MCF 10A (cell line): ENCODE measurements at regions not wholly inside any gene's neighbourhood (a gene's known extent, or its start where the extent isn't known, plus 50 kb on each side); places are given as distances from the start of the nearest gene placed in this dataset.

ENCODE experiments used
- BruUV-seq: library from RNA; stranded (reverse); fragments of 400-500 nt; replicated peaks from 2 replicates; lab custom pipeline; 2021; lab: Mats Ljungman, UMichigan
- CTCF ChIA-PET: fragments of 300-600 bp; sonication (Branson Sonifier 250); formaldehyde crosslinking; extraction: SDS; loops from one replicate; lab custom pipeline; 2021; ENCODE audit warnings: antibody characterized with exemption, inconsistent platforms; lab: Yijun Ruan, JAX
- POLR2A ChIA-PET: fragments of 300-600, 350-650 bp; sonication (Branson Sonifier 250); formaldehyde crosslinking; extraction: SDS; loops from one replicate; lab custom pipeline; 2020; ENCODE audit warnings: antibody characterized with exemption, inconsistent platforms; lab: Yijun Ruan, JAX
- DNase-seq: peaks from one replicate; pipeline ENCODE4 v3.0.0-alpha.2; 2018; ENCODE audit not compliant: unreplicated experiment
- H3K27ac Mint-ChIP-seq: one replicate; pipeline ENCODE4 v1.8.0; 2022; ENCODE audit warnings: mild to moderate bottlenecking, low read depth, mixed read lengths; ENCODE audit not compliant: unreplicated experiment
- H3K27me3 Mint-ChIP-seq: one replicate; pipeline ENCODE4 v1.8.0; 2022; ENCODE audit warnings: mixed read lengths; ENCODE audit not compliant: insufficient read depth, unreplicated experiment
- H3K36me3 Mint-ChIP-seq: one replicate; pipeline ENCODE4 v1.8.0; 2022; ENCODE audit warnings: mild to moderate bottlenecking, moderate library complexity, mixed read lengths; ENCODE audit not compliant: insufficient read depth, unreplicated experiment
- H3K4me1 Mint-ChIP-seq: one replicate; pipeline ENCODE4 v1.8.0; 2022; ENCODE audit warnings: mixed read lengths; ENCODE audit not compliant: insufficient read depth, unreplicated experiment
- H3K4me3 Mint-ChIP-seq: one replicate; pipeline ENCODE4 v1.8.0; 2022; ENCODE audit warnings: mild to moderate bottlenecking, moderate library complexity, mixed read lengths; ENCODE audit not compliant: unreplicated experiment
- H3K9me3 Mint-ChIP-seq: one replicate; pipeline ENCODE4 v1.8.0; 2022; ENCODE audit warnings: mixed read lengths; ENCODE audit not compliant: unreplicated experiment
- CTCF ChIP-seq: fragments of 200-600 bp; IDR thresholded peaks from one replicate; pipeline ENCODE4 v1.8.0; 2022; ENCODE audit warnings: antibody characterized with exemption, mild to moderate bottlenecking; ENCODE audit not compliant: unreplicated experiment
- intact Hi-C: fragments of 100-400 bp; cut with micrococcal nuclease; formaldehyde crosslinking; loops from 2 replicates; pipeline ENCODE4 v1.14.1; 2022

- Mint-ChIP-seq H3K9me3 (no peaks in the 10 kb centered on the region), H3K4me1 (peaks cover 16% of the 10 kb centered on the region), H3K4me3 (no peak overlapping the region), H3K27ac (no peak overlapping the region), H3K27me3 (no peaks in the 10 kb centered on the region), H3K36me3 (no peaks in the 10 kb centered on the region)
- POLR2A ChIA-PET, result interaction anchor here (0.5 to 2.8 kb wide), 5 partner anchors 18 to 338 kb away, joined by 3 to 17 read pairs (median 3); no protein-coding TSS in a partner anchor
- no peak for TF ChIP-seq CTCF
- BruUV-seq, result no TSS peak
- DNase-seq, result no peak
- intact Hi-C loops, result no loop called here
- CTCF ChIA-PET, result no interaction called here
Observed at GRCh38 chr21:16534408-16535101, 804.8 kb downstream of the USP25 start.

- intact Hi-C loops, result no loop called here
- Mint-ChIP-seq H3K27me3 (no peaks in the 10 kb centered on the region), H3K4me3 (no peak overlapping the region), H3K9me3 (no peaks in the 10 kb centered on the region), H3K27ac (no peak overlapping the region), H3K4me1 (peaks cover 16% of the 10 kb centered on the region), H3K36me3 (no peaks in the 10 kb centered on the region)
- peak; percentile 43 for DNase-seq
- ChIA-PET CTCF (no interaction called here), POLR2A (interaction anchor here (0.5 to 2.8 kb wide), 2 partner anchors 52 to 180 kb away, joined by 3 to 17 read pairs; no protein-coding TSS in a partner anchor)
- no peak for TF ChIP-seq CTCF
- no TSS peak for BruUV-seq
Observed at GRCh38 chr21:16535102-16535422, 805.3 kb downstream of the USP25 start.

- H3K4me3 Mint-ChIP-seq, result no peak overlapping the region
- POLR2A ChIA-PET, result interaction anchor here (0.8 to 2.8 kb wide), 2 partner anchors 52 to 342 kb away, joined by 4 to 17 read pairs; no protein-coding TSS in a partner anchor
- no peaks in the 10 kb centered on the region for H3K9me3 Mint-ChIP-seq
- no peaks in the 10 kb centered on the region for H3K36me3 Mint-ChIP-seq
- intact Hi-C loops, result no loop called here
- no peak overlapping the region for H3K27ac Mint-ChIP-seq
- CTCF ChIA-PET, result no interaction called here
- H3K27me3 Mint-ChIP-seq, result no peaks in the 10 kb centered on the region
- peaks cover 16% of the 10 kb centered on the region for H3K4me1 Mint-ChIP-seq
- BruUV-seq, result no TSS peak
- DNase-seq, result no peak
- TF ChIP-seq CTCF, result no peak
Observed at GRCh38 chr21:16535626-16536025, 805.8 kb downstream of the USP25 start.

GRCh38 chr21:16536140-16536539 is 806.4 kb downstream of the USP25 start:
- H3K4me3 Mint-ChIP-seq, result no peak overlapping the region
- CTCF ChIA-PET, result no interaction called here

More at GRCh38 chr21:16536140-16536539, 806.4 kb downstream of the USP25 start:
- Mint-ChIP-seq H3K27me3 (no peaks in the 10 kb centered on the region), H3K36me3 (no peaks in the 10 kb centered on the region), H3K4me1 (peaks cover 16% of the 10 kb centered on the region), H3K9me3 (no peaks in the 10 kb centered on the region), H3K27ac (no peak overlapping the region)
- BruUV-seq, result no TSS peak
- no peak for TF ChIP-seq CTCF
- no peak for DNase-seq
- intact Hi-C loops, result no loop called here
- POLR2A ChIA-PET, result interaction anchor here (0.8 to 2.8 kb wide), 4 partner anchors 51 to 342 kb away, joined by 3 to 17 read pairs (median 4); no protein-coding TSS in a partner anchor
